HG02623 (cell line): ENCODE measurements at regions not wholly inside any gene's neighbourhood (a gene's known extent, or its start where the extent isn't known, plus 50 kb on each side); places are given as distances from the start of the nearest gene placed in this dataset.

Source experiments
- ATAC-seq: cut with Tn5 transposase; IDR thresholded peaks from one replicate; pipeline ENCODE4 v1.9.1; 2021; ENCODE audit warnings: moderate library complexity; ENCODE audit not compliant: unreplicated experiment

GRCh38 chr1:57683037-57683942, 259.4 kb upstream of the DAB1 start:
- ATAC-seq, result no peak

DNA sequence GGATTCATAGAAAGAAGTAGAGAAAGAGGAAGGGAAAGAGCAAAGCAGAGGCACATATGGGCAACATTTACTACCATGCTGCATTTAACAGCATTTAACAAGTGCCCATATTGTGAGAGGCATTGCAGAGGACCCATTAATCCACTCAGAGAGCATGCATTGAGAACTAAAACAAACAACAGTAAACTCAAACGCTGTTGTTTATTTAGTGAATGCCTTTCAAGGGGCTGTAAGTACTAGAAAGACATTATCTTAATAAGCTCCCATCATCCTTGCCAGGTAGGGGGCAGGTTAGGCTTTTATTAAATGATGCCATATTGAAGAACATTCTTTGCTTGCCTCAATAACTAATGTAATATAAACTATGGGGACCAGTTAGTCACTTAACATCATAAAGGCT, 254.3 kb upstream of the DAB1 start:
- no peak for ATAC-seq

GRCh38 chr1:57675776-57676175, 251.9 kb upstream of the DAB1 start:
- no peak for ATAC-seq

GRCh38 chr1:57674801-57675200, 250.9 kb upstream of the DAB1 start:
- ATAC-seq, result no peak

DNA sequence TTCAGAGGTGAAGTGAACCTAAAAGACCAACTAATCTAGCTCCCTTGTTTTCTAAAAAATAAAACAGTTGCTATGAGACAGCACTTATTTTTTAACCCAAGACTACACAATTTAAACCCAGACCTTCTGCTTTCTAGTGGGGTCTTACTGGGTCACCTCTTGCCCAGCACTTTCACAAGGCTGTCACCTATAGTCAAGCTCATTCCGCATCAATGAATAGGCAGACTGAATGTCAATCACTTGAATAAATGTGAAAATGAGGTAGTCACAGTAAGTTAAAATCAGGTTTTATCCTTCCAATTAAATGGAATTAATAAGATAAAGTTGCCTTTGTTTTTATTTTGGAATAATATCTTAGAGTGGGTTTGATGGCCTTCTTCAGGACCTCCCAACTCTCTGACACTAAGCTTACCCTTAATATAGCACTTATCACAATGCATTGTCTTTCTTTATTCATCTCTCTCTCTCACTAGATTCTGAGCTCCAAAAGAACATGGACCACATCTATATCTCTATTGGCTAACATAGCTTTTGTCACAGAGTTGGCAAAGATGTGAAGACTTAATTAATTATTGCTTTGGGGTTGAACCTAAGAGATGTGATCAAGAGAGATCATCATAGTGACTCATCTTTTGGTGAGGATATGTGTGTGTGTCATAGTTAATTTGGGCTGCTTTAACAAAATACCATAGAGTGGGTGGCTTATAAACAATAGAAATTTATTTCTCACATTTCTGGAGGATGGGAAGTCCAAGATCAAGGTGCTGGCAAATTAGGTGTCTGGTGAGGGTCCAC, 248.7 kb upstream of the DAB1 start:
- ATAC-seq, result no peak

GRCh38 chr1:57671750-57672149, 247.9 kb upstream of the DAB1 start:
- ATAC-seq, result no peak

DNA sequence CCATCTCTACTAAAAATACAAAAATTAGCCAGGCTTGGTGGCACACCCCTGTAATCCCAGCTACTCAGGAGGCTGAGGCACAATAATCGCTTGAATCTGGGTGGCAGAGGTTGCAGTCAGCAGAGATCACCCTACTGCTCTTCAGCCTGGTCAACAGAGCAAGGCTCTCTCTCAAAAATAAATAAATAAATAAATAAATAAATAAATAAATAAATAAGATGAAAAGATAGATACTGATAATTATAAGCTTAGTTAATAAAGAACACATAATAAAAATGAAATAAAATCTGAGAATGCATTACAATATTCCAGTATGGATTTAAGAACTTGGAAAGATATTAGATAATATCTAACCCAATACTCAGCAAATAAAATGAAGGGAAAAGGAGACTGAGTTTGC, 235.9 kb upstream of the DAB1 start:
- no peak for ATAC-seq

DNA sequence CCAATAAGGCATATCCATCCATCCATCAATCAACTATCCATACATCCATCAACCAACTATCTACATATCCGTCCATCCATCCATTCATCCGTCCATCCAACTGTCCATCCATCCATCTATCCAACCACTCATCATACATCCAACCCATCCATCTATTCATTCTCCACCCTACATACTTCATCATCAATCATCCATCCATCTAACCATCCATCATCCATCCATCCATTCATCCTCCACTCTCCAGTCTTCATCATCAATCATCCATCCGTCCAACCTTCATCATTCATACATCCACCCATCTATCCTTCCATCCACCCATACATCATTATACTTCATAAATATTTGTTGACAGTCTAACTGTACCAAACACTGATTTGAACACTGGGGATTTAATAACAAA, 231.3 kb upstream of the DAB1 start:
- no peak for ATAC-seq

DNA sequence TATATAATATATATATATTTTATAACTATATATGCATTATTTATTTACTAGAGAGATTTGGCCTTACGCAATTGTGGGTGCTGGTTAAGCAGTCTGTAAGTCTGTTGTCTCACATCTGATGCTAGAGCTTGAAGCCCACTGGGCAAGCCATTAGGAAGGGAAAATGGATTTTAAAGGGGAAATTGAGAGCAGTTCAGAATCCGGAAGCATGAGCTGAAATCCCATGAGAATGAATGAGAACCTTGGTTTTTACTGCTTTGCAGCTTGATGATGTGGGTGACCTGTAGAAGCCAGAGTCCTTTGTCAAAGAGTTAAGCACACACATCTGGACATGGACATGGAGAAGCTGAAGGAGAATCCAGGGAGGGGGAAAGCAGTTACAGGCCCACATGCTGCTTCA, 220.8 kb upstream of the DAB1 start:
- no peak for ATAC-seq

GRCh38 chr1:57638239-57638638, 214.4 kb upstream of the DAB1 start:
- ATAC-seq, result no peak

DNA sequence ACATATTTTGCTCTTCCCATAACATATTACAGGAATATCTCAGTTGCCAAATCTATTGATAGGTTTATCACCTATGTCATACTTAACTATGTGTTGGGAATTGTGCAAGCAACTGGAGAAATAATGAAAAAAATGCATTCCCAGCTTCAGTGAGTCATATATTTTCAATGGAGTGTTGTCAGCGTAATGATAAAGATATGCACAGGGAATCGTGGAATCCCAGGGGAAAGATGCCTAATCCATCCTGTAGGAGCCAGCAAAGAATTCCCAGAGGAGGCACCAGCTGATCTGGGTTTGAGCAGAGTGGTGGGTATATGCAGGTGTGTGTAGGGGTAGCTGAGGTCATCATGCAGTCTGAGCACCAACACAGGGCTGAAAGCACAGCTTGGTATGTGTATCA, 213.3 kb upstream of the DAB1 start:
- ATAC-seq, result no peak

- ATAC-seq, result no peak
These were observed 210.0 kb upstream of the DAB1 start for GRCh38 chr1:57633881-57634280.

DNA sequence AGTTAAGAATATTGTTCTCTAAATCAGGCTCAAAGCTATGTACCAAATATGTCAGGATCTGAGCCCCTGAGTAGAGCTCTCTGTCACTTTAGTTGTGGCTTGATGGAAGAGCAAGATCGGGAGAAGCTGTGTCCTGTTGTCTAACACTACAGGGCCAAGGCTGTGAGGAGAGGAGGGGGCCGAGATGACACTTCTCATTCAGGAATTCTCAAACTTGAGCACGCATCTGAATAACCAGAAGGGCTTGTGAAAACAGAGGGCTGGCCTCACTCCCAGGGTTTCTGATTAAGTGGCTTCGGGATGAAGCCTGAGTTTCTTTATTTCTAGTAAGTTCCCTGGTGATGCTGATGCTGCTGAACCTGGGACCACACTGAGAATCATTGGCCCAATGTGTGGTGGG, 209.2 kb upstream of the DAB1 start:
- no peak for ATAC-seq

DNA sequence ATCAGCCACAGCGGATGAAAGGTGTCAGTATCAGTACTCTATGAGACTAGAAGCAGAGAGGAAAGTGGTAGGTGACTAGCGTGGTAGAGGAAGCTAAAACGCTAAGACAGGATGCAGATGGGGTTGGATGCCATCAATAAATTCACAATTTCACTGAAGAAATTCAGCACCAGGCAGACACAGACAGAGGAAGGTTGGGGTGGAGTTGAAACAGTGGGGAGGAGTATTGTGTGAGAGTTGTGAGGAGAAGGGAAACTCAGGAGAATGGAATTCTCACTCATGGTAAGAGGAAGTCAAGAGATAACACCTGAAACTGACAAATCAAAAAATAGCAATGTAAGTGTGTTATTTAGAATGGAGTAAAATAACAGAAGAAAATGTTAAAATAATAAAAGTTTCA, 208.5 kb upstream of the DAB1 start:
- no peak for ATAC-seq

DNA sequence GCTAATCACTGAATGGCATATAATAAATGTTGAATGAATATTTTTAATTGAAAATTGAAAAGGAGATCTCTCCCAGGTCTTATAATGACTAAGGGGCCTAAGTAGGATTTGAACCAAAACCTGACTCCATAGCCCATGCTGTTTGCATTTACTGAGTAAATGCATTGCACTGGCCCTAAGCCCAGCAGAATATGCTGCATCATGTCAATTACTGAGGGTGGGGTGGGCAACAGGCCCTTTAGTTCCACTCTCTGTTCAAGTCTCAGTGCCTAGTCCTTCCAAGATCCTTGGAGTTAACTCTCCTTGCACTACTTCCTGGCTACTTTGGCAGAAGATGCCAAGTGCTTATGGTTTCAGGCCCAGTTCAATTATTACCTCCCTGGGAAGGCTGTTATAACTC, 203.8 kb upstream of the DAB1 start:
- ATAC-seq, result no peak

DNA sequence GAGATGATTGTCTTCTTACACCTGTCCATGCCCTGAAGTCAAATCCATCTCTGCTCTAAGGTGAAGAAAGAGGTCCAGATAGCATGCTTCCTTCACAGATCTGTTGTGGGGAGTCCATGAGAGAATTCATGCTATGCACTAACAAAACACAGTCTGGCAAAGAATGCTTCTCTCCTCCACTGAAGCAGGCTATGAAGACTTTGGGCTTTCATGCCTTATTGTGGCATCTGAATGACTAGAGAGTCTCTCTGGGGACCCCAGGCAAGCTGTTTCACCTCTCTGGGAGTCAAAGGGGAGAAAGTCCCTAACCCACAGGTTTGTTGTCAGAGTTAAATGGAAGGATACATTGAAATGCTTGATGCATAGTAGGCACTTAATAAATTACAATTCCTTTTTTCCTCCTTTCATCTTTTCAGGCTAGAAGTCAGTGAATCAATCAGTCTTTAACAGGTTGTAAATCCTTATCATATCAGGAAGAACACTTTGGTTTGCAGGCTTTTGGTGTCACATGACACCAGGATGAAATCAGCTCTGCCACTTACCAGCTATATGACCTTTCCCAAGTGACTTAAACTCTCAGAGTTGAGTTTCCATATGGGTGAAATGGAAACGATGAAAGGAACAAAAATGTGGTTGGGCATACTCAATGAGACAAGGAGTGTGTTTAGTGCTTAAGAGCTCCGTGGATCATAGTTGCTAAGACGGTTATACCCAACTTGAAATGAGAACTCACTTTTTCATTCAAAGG, 200.1 kb upstream of the DAB1 start:
- ATAC-seq, result no peak

DNA sequence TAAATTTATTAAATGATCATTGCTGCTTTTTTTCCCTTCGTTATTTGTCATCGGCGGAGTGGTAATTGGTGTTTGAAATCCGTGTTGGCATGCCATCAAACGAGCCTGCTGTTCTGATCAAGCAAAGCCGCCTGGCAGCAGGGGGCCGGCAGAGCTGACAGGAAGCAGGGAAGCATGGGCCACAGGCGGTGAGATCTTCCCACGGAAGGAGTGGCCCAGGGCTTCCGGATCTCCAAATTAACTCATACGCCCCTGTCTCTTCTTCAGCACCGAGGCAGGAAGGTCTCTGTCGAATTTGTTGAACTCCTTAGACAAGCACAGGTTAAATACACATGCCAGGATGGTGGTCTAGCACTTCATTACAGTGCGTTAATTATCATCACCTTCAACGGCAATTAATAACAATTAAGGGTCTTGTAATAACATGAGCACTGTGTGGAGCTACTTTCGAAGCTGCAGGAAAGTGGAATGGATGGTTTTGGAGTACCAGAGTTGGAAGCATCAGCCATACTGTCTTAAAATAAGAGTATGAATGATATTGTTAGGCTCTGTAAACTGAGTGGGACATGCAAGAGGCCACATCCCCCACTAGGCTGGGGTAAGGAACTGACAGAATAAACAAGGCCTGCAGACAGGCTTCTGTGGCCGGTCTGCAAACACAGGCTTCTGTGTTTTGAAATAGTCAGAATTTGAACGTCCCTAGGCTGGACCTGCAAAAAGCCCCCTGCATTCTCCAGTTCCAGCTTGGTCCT, 199.4 kb upstream of the DAB1 start:
- no peak for ATAC-seq

DNA sequence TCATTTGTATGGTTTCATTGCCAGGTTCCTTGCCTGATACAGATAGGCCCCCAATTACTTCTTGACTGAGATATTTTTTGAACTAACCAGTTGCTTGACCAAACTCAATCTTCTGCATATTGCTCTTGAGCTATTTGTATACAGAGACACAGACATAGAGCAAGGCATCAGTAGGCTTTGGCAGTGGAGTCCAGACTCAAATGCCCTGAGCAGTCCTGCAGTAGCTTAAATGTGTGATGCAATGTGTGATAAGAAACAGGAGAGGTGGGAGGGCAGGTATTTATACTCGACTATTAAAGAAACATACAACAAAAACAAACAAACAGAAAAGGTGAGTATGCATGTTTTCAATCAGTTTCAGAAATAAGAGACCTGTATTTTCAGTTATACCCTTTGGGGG, 197.9 kb upstream of the DAB1 start:
- no peak for ATAC-seq

DNA sequence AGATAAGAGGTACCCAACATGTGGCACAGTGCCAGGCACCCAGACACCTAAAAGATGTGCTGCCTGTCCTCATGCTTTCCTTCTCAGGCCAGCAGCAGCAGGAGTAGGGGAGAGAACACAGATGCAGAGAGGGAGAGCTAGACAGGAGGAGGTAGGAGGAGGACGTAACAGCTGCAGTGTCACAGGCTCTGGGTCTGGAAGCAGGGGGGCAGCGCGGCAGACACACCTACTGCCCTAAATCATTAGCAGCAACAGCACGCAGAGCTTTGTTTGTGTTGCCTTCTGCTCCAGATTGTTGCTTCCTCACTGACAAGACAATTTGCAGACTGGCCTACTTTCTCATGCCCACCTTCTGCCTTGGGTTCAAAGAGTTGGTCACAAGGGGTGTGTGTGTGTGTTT, 196.7 kb upstream of the DAB1 start:
- no peak for ATAC-seq

GRCh38 chr1:57616921-57617320, 193.1 kb upstream of the DAB1 start:
- ATAC-seq, result no peak

GRCh38 chr1:57615956-57616355, 192.1 kb upstream of the DAB1 start:
- ATAC-seq, result no peak
